ENCODE measurements at regions not wholly inside any gene's neighbourhood (a gene's known extent, or its start where the extent isn't known, plus 50 kb on each side); places are given as distances from the start of the nearest gene placed in this dataset.

GRCh38 chr3:30135190-30135589 is 471.2 kb upstream of the TGFBR2 start:
- no peak for TF ChIP-seq POLR2AphosphoS5 (IDR thresholded peaks at IDR 0.05; ENCODE audit: borderline replicate concordance, low read depth, low read length)
- no peak for TF ChIP-seq EZH2 (IDR thresholded peaks at IDR 0.05)
- no peak for TF ChIP-seq FOXP2 (optimal IDR thresholded peaks at IDR 0.05; ENCODE audit: control extremely low read depth, extremely low read length, insufficient read depth)
